GM18858 (cell line): ENCODE measurements at regions not wholly inside any gene's neighbourhood (a gene's known extent, or its start where the extent isn't known, plus 50 kb on each side); places are given as distances from the start of the nearest gene placed in this dataset.

ENCODE experiments used
- ATAC-seq: cut with Tn5 transposase; IDR thresholded peaks from one replicate; pipeline ENCODE4 v1.9.1; 2021; ENCODE audit not compliant: unreplicated experiment

GRCh38 chr5:153096381-153096780, 394.1 kb upstream of the GRIA1 start:
- ATAC-seq = no peak

GRCh38 chr5:153099328-153099727, 391.1 kb upstream of the GRIA1 start:
- no peak for ATAC-seq

DNA sequence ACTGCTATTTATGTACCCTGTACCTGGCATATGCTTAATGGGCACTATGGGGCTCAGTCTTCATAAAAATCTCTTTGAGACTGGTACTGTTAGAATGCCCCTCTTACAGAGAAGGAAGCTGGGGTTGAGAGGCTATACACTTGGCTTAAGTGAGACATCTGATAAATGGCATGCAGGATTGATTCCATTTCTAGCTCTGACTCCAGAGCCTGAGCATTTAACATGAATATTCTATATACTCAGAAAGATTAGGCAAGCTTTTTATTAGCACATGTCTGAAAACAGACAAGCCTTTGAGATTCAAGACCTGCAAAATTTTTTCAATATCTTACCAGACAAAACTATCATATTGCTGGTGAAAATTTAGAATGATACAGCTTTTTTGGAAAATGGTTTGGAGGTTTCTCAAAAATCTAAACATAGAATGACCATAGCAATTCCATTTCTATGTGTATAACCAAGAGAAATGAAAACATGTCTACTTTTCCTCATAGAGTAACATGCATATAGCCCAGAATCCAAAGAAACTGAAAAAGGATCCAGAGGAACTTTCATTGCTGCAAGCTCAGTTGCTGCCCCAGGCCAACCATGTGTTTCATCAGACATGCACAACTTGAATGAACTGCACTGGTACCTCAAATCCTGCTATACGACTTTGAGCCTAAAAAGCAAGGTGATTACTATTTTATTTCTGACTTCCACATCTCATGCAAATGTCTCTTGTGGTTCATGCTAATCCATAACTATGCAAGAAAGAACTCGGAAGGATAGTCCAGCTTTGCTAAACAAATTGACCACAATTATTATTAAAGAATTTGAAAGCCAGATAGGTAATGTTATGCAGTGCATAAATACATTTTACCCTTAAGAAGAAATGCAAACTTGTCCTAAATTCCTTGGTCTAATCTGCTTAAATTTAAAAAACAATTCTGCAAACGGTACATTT, 389.0 kb upstream of the GRIA1 start:
- no peak for ATAC-seq

GRCh38 chr5:153116916-153117315, 373.6 kb upstream of the GRIA1 start:
- no peak for ATAC-seq

GRCh38 chr5:153118018-153118417, 372.5 kb upstream of the GRIA1 start:
- ATAC-seq = no peak

GRCh38 chr5:153122403-153122802, 368.1 kb upstream of the GRIA1 start:
- no peak for ATAC-seq

GRCh38 chr5:153130296-153130695, 360.2 kb upstream of the GRIA1 start:
- ATAC-seq = no peak

GRCh38 chr5:153135411-153135810, 355.1 kb upstream of the GRIA1 start:
- ATAC-seq = no peak

DNA sequence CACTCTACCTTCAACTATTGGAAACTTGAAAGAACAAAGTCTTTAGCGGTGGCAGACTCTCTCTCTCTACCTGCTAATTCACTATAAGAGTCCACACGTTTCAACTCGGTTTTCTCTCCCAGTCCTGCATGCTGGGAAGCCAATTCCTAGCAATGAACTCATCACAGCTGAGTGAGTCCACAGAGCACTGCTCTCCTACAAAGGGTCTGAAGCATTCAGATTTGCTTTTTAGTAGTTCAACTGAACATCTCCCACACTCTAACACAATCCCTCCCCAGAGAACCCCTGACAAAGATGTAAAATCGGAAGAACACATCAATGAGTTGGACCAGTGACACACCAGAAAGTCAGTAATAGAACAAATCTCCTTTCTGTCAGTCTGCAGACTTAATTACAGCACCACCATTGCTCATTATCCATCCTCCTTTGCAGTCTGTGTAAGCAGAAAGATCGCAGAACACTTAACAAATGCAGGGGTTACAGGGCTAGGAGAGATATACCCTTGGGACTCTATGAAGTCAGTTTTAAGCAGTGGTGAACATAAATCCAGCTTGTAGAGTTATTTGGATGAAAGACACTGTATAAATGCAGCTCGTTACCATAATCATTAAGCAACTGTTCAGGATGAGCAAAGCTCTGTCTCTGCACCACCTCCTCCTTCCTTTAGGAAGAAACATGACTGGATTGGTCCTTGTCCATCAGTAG, 353.4 kb upstream of the GRIA1 start:
- ATAC-seq = no peak

DNA sequence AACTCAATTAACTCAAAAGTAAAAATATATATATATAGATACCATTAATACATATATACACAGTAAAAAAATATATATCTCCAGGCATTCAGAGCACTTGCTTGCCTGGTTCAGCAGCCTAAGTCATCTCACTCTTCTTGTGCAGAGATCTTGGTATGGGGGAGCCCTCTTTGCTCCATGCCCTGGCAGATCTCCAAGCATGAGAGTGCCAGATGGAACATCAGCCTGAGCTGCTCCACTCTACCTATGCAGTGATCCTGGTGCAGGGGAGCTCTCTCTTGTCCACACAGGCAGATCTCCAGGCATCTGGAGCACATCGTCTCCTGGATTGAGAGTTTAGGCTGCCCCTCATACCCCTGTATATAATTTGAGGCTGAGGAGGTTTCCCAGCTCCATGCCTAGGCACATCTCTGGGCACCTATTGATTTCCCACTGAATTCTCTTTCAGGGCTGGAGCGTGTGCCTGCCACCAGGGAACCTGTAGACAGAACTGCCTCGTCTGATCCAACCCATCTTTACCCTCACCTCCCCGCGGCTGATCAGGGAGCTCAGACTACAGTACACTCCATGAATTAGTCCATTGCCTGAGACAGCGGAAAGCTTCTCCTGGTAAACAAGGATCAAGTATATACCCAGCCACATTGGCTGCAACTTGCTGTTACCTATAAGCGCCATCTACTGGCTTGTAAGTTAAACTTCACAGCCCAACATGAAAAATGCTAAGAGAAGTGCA, 342.4 kb upstream of the GRIA1 start:
- ATAC-seq = peak; percentile 63

DNA sequence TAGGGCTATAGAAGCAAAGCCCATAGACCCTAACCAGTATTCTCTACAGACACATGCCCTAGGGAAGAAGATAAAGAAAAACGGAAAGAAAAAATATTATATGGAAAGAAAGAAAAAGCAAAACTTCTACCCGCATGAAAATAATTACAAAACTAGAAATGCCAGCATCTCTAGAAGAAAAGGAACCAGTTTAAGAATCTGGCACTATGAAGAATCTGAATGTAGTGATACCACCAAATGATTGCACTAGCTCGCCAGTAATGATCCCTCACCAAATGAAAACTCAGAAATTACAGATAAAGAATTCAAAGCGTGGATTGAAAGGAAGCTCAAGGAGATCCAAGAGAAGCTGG, 341.9 kb upstream of the GRIA1 start:
- no peak for ATAC-seq

- no peak for ATAC-seq
These were observed 338.9 kb upstream of the GRIA1 start for GRCh38 chr5:153151558-153151957.

DNA sequence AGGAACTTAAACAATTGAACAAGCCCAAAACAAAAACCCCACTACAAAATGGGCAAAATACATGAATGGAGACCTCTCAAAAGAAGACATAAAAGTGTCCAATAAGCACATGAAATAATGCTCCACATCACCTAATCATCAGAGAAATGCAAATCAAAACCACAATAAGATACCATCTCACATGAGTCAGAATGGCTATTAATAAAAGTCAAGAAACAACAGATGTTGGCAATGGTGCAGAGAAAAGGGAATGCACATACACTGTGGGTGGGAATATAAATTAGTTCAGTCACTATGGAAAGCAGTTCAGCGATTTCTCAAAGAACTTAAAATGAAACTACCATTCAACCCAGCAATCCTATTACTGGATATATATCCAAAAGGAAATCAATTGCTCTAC, 337.4 kb upstream of the GRIA1 start:
- ATAC-seq = no peak

GRCh38 chr5:153157156-153157555, 333.3 kb upstream of the GRIA1 start:
- no peak for ATAC-seq

GRCh38 chr5:153158608-153159007, 331.9 kb upstream of the GRIA1 start:
- ATAC-seq = no peak

DNA sequence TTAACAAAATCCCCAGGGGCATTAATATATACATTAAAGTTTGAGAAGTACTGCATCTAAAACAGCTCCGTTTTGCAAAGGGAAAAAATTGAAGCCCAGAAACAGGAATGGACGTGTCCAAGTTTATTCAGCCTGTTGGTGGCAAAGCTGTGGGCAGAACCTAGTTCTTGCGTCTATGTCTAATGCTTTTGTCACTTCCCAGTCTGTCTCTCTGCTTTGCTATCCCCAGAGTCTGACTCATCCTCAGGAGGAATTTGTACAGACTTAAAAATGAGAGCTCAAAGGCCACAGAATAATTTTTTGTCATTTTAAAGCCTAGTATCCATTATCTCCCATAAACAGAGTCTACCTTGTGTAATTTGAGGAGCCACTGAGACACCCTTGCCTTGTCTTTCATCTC, 330.9 kb upstream of the GRIA1 start:
- ATAC-seq = no peak

GRCh38 chr5:153168241-153168640, 322.2 kb upstream of the GRIA1 start:
- ATAC-seq = no peak

- peak; percentile 62 for ATAC-seq
These were observed 303.0 kb upstream of the GRIA1 start for GRCh38 chr5:153187503-153187902.

GRCh38 chr5:153206361-153206760, 284.1 kb upstream of the GRIA1 start:
- ATAC-seq = no peak

DNA sequence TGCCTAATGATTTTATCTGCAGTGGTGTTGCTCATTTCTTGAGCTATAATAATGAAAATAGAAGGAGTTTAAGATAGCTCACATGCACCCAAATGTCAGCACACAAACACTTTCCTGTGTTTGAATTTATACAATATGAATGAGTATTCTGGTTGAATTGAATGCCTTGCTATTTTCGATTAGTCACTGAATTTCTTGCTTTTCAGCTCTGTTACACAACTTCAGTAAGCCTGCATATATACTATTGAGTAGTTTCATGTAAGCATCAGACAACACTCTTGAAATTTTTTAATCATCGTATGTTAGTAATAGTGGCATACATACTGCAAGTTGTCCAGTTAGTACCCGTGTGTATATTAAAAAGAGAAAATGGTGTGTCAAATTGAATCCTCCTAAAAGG, 281.5 kb upstream of the GRIA1 start:
- ATAC-seq = no peak

DNA sequence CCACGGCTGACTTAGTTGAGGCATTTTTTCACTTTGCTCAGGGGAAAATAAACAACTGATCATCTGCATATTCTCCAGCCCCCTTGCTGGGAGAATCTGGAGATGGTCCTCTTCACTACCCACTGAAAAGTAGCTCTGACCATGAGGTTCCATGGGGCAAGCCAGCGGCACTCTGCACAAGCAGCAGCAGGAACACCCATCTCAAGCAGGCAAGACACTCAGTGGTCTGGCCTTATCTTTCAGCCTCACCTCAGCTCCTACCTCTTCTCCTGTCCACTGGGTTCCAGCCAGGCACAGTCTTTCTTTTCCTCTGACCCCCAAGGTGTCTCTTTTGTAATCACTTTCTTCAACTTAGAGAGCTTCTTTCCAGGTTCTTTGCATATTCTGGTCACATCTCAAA, 280.8 kb upstream of the GRIA1 start:
- no peak for ATAC-seq

GRCh38 chr5:153211076-153211475, 279.4 kb upstream of the GRIA1 start:
- ATAC-seq = no peak
